ENCODE measurements at regions not wholly inside any gene's neighbourhood (a gene's known extent, or its start where the extent isn't known, plus 50 kb on each side); places are given as distances from the start of the nearest gene placed in this dataset.

- Histone ChIP-seq H3K36me3 (ENCODE audit: insufficient read depth) (no peaks in the 10 kb centered on the region), H2AFZ (ENCODE audit: low read depth) (no peak overlapping the region), H4K20me1 (ENCODE audit: insufficient read depth) (no peaks in the 10 kb centered on the region), H3K27ac (no peak overlapping the region), H3K79me2 (ENCODE audit: insufficient read depth, low read depth) (no peaks in the 10 kb centered on the region), H3K9ac (no peak overlapping the region), H3K4me3 (IDR thresholded peaks at IDR 0.05; ENCODE audit: insufficient read depth, low read depth, low read length) (no peak overlapping the region), H3K4me1 (ENCODE audit: low read depth, poor library complexity, severe bottlenecking) (no peaks in the 10 kb centered on the region), H3K27me3 (ENCODE audit: insufficient read depth, low read depth) (no peaks in the 10 kb centered on the region), H3K4me2 (no peak overlapping the region)
- TF ChIP-seq, protein P1, sequence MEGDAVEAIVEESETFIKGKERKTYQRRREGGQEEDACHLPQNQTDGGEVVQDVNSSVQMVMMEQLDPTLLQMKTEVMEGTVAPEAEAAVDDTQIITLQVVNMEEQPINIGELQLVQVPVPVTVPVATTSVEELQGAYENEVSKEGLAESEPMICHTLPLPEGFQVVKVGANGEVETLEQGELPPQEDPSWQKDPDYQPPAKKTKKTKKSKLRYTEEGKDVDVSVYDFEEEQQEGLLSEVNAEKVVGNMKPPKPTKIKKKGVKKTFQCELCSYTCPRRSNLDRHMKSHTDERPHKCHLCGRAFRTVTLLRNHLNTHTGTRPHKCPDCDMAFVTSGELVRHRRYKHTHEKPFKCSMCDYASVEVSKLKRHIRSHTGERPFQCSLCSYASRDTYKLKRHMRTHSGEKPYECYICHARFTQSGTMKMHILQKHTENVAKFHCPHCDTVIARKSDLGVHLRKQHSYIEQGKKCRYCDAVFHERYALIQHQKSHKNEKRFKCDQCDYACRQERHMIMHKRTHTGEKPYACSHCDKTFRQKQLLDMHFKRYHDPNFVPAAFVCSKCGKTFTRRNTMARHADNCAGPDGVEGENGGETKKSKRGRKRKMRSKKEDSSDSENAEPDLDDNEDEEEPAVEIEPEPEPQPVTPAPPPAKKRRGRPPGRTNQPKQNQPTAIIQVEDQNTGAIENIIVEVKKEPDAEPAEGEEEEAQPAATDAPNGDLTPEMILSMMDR (conservative IDR thresholded peaks at IDR 0.05; ENCODE audit: low read depth, low read length) = no peak
Observed at GRCh38 chr3:150059729-150060128, 89.0 kb upstream of the PFN2 start.

- no peak overlapping the region for H3K4me2 ChIP-seq
- H2AFZ ChIP-seq (ENCODE audit: low read depth) = no peak overlapping the region
- H3K4me1 ChIP-seq (ENCODE audit: low read depth, poor library complexity, severe bottlenecking) = no peaks in the 10 kb centered on the region
- TF ChIP-seq, protein P1 (conservative IDR thresholded peaks at IDR 0.05; ENCODE audit: low read depth, low read length) = no peak
- no peak overlapping the region for H3K4me3 ChIP-seq (IDR thresholded peaks at IDR 0.05; ENCODE audit: insufficient read depth, low read depth, low read length)
- H4K20me1 ChIP-seq (ENCODE audit: insufficient read depth) = no peaks in the 10 kb centered on the region
- no peaks in the 10 kb centered on the region for H3K27me3 ChIP-seq (ENCODE audit: insufficient read depth, low read depth)
- H3K36me3 ChIP-seq (ENCODE audit: insufficient read depth) = no peaks in the 10 kb centered on the region
- no peak overlapping the region for H3K27ac ChIP-seq
- H3K79me2 ChIP-seq (ENCODE audit: insufficient read depth, low read depth) = no peaks in the 10 kb centered on the region
- H3K9ac ChIP-seq = no peak overlapping the region
Observed at GRCh38 chr3:150059241-150059640, 88.5 kb upstream of the PFN2 start.

GRCh38 chr3:150057227-150057626 is 86.5 kb upstream of the PFN2 start:
- no peaks in the 10 kb centered on the region for H3K4me1 ChIP-seq (ENCODE audit: low read depth, poor library complexity, severe bottlenecking)
- H2AFZ ChIP-seq (ENCODE audit: low read depth) = no peak overlapping the region
- TF ChIP-seq, protein P1 (conservative IDR thresholded peaks at IDR 0.05; ENCODE audit: low read depth, low read length) = no peak
- H3K4me2 ChIP-seq = no peak overlapping the region
- H4K20me1 ChIP-seq (ENCODE audit: insufficient read depth) = no peaks in the 10 kb centered on the region
- H3K79me2 ChIP-seq (ENCODE audit: insufficient read depth, low read depth) = no peaks in the 10 kb centered on the region
- no peak overlapping the region for H3K4me3 ChIP-seq (IDR thresholded peaks at IDR 0.05; ENCODE audit: insufficient read depth, low read depth, low read length)
- H3K27ac ChIP-seq = no peak overlapping the region
- no peaks in the 10 kb centered on the region for H3K36me3 ChIP-seq (ENCODE audit: insufficient read depth)
- H3K27me3 ChIP-seq (ENCODE audit: insufficient read depth, low read depth) = no peaks in the 10 kb centered on the region
- no peak overlapping the region for H3K9ac ChIP-seq

GRCh38 chr3:150055332-150055731 is 84.6 kb upstream of the PFN2 start:
- H3K9ac ChIP-seq = no peak overlapping the region
- no peaks in the 10 kb centered on the region for H3K79me2 ChIP-seq (ENCODE audit: insufficient read depth, low read depth)
- TF ChIP-seq, protein P1 (conservative IDR thresholded peaks at IDR 0.05; ENCODE audit: low read depth, low read length) = no peak
- no peak overlapping the region for H3K4me3 ChIP-seq (IDR thresholded peaks at IDR 0.05; ENCODE audit: insufficient read depth, low read depth, low read length)
- no peaks in the 10 kb centered on the region for H3K27me3 ChIP-seq (ENCODE audit: insufficient read depth, low read depth)
- no peak overlapping the region for H3K27ac ChIP-seq
- no peak overlapping the region for H3K4me2 ChIP-seq
- no peaks in the 10 kb centered on the region for H3K4me1 ChIP-seq (ENCODE audit: low read depth, poor library complexity, severe bottlenecking)
- no peaks in the 10 kb centered on the region for H3K36me3 ChIP-seq (ENCODE audit: insufficient read depth)
- H2AFZ ChIP-seq (ENCODE audit: low read depth) = no peak overlapping the region
- H4K20me1 ChIP-seq (ENCODE audit: insufficient read depth) = no peaks in the 10 kb centered on the region

All from KMS-11 (cell line).